Hindlimb muscle (tissue), 1 donor: ENCODE measurements at regions not wholly inside any gene's neighbourhood (a gene's known extent, or its start where the extent isn't known, plus 50 kb on each side); places are given as distances from the start of the nearest gene placed in this dataset.
"Not testable (repeated sequence)": the region's sequence is repeated elsewhere in the genome, so short reads cannot be mapped to it uniquely, and the experiment has no call there.

Experiments
- DNase-seq: peaks from one replicate; pipeline ENCODE4 v3.0.0-alpha.2; 2013

DNA sequence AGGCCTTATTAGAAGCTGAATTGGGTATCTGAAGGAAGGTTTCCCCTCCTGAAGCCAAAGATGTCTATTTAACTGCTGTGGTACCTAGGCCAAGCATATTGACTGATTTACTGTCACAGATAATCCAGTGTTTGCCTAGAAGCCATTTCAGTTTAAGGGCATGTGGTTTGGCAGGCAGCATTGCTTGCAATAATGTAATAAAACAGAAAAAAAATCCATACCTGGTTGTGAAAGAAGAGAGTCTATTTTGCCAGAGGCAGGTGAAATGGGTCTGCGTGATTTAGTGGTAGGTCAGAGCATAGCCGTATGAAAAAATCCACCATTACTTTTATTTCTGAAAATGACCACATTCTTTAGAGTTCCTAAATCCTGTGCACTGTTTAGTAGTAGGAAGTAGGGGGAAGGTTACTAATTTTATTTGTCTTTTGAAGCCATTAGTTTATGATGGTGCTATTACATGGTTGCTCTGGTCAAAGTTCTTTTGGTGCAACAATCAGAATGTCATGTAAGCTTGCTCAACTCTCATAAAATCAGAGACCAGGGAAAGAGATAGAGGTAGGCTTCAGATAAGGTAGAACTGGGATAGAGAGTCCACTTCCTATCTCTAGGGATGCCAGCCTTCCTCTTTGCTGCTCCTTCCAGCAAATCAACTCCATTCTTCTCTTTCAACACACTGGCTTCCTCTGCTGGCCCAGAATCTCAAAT is 343.4 kb downstream of the GPD2 start:
- no peak for DNase-seq

DNA sequence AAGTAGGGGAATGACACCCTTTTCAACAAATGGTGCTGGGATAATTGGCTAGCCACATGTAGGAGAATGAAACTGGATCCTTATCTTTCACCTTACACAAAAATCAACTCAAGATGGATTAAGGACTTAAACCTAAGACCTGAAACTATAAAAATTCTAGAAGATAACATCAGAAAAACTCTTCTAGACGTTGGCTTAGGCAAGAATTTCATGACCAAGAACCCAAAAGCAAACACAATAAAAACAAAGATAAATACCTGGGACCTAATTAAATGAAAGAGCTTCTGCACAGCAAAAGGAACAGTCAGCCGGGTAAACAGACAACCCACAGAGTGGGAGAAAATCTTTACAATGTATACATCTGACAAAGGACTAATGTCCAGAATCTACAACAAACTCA is 345.5 kb downstream of the GPD2 start:
- DNase-seq = not testable (repeated sequence)

DNA sequence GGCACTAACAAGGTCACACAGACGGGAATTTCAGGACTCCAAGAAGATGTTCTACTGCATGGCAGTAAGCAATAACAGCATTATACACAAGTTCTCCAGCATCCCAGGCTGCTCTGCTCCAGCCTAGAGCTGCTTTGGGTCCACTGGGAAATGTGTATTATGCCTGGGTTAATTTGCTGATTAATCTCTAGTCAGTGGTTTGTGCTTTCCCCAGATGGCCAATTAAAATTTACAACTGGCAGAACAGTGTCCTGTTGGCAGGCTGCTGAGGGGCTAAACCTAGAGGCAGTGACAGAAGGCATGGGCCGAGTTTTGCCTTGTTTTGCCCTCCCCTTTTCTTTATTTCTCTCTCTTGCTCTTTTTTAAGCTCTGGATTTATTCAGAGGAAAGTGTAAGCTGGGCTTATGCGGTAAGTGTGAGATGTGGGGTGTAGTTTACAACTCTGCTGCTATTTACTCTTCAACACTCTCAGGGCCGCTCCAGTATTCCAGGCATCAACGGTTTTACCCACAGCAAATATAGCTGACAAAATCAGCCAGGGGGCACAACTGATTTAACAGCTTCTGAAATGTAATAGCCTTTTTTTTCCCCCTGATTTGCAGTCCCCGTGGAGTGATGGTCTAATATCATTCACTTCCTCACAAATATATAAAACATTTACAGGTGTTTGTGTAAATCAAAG is 348.0 kb downstream of the GPD2 start:
- no peak for DNase-seq

DNA sequence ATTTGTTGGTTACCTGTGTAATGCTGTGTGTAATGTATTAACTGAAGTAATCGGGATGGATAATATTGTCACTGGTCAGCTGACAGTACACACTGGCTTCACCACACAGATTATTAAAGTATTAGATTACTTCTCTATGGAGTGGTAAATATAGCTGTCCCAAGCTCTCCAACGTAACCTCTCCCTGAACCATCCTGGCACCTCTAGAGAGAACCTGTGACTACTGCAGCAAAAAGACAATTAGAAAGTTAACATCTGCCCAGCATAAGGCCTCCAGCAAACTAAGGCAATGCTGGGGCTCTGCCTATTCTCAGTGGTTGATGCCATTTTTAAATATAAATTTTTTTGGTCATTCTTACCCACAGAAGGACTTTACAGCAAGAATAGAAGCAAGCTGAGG is 351.3 kb downstream of the GPD2 start:
- no peak for DNase-seq

DNA sequence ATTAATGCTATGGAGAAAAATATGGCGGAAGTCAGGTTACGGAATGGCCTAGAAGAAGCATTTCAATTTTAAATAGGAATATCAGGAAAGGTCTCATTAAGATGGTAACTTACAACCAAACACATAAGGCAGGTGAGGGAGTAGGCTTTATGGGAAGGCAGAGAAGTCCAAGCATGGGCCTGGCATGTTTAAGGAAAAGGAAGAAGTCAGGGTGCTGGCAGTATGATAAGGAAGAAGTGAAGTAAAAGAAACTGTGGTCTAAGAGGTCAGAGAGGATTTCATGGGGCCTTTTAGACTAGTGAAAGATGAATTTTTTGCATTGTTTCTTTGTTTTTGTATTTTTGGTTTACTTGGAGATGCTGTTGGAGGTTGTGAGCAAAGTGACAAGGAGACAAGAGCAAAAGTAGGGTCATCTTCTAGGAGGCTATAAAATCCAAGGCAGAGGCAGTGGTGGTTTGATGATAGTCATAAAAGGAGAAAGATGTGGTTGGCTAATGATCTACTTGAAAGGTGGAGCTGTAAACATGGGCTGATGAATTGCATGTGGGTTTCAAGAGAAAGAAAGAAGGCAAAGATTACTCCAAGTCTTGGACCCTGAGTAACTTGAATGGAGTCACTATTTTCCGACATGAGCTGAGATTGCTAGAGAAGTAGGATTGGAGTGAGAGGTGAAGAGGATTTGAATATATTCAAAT is 354.3 kb downstream of the GPD2 start:
- no peak for DNase-seq

DNA sequence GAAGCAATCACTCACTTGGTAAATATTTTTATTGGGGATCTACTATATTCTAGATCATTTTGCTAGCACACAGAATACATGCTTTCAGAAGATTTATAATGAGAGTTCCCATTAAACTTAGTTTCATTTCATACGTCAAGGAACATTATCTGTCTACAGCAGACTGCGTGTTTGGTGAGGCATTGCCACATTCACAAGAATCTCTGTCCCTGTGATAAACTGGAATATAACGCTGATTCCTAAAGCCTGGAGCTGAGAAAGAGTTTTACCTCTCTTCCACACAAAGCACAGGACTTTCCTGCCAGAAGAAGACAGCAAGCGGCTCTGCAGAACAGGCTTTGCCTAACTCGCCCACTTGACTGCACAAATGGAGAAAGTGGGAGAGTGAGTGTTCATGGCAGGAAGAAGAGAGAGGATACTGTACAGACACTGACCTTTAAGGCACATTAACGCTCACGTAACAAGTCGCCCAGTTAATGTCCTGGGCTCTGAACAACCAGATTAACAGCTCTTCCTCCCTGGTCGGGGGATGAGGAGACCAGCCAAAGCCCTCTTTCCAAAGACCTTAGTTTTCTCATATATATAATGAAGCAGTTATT is 356.2 kb downstream of the GPD2 start:
- no peak for DNase-seq

DNA sequence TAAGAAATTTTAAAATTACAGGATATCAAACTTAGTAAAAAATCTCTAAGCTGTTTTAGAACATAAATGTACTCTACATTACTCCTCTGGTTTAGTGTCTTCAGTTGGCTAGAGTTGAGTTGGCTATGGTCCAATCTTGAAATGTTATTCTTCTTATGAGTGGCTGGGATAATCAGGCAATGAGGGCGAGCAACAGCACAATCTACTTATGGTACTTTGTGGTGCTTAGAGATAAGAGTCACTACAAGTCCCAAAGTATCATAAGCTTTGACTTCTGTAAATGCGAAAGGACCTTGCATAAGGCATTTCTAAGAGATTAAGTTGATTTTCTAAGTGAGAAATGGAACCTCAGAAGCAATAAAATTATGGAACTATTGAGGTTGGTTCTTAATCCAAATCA is 361.7 kb downstream of the GPD2 start:
- no peak for DNase-seq

DNA sequence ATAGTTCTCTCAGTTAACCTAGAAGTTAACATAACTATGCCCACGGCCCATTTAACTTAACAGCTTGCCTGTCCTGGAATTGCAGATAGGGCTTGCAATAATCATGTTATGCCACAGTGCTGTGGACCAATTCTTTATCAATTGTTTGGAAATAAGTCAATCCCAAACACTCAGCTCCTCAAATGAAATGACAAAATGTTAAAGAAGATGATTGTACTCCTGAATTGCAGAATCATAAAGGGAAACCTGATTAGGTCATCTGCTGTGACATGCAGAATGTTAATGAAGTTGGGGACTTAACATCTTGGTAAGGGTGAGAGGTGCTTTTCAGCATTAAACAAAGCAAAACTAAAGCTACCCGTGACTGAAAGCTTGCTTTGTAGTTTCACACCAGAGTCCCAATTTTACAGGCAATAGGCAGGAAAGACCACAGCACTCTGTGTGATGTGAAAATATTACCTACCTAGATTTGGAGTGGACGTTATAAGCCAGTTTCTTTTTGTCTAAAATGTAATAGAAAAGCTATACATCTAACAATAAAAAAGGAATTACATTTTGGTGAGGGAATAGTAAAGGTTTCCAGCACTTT is 364.0 kb downstream of the GPD2 start:
- no peak for DNase-seq

DNA sequence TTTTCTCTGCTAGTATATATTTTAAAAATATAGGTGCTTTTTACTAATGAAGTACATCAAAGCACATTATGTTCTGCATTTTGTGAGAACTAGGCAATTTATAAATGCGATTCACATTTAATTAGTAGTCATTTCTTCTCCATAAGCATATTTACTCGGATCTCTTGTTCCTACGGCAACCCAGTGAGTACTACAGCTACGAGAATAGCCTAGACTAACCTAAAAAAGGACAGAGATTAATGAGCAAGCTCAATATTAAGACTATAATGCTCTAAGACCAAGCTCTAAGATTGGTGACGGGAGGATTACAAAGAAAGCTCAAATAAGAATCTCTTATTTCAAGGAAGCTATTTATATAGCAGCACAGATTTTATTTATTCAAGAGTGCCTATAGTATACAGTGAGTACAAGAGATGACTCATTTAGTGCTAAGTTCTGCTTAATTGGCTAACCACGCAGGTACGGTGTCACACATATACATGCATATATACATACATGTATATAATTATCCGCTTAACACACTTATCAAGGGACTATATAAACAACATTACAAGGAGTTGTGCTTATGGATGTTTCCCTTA is 364.7 kb downstream of the GPD2 start:
- no peak for DNase-seq

DNA sequence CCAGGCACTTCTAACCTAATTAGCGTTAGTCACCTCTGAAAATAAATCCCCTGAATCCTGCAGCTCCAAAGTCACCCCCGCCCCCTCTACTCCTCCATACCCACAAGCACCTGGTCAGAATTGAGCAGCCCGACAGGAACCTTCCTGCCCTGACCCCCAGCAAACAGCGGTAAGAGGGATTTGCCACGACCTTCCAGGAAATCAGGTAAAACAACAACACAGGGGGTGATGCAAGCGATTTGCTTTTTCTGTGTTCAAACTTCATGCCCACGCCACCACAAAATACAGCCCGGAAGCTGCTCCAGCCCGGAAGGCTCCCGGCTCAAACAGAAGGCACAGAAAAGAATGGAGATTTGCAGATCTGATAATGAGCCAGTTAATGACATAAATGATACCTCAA is 367.1 kb downstream of the GPD2 start:
- DNase-seq = no peak

DNA sequence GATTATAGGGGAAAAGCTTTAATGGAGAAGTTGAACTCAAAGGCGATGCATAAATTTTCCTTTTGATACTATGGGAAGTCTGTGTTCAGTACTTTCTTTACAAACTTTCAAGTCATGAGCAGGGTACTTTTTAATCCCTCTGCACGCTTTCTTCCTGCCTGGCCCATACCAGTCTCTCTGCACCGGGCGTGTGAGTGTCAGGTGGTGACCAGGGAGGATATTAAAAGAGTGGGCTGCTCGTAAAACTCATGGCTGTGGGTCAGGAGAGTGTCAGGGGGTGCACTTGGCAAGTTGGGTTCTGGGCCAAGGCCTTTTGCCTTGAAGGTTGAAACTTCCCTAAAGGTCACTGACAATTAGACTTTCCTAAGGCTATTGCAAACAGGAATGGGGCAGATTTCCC is 367.8 kb downstream of the GPD2 start:
- DNase-seq = no peak

DNA sequence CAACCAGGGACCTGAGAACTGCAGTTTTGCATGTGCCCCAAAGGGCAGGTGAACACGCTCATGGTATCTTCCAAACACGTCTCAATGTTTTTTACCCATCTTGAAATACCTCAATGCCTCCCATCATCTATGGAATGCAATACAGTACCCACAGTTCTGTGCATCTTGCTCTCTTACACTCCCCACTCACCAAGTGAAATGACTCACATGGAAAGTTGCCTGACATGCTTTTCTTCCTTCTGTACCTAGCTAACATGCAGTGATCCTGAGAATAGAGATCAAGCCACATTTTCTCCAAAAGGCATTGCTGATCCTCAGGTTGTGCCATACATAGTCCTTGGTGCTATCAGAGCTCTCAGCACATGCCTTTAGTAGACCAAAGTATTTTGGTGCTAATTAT is 373.9 kb downstream of the GPD2 start:
- no peak for DNase-seq

DNA sequence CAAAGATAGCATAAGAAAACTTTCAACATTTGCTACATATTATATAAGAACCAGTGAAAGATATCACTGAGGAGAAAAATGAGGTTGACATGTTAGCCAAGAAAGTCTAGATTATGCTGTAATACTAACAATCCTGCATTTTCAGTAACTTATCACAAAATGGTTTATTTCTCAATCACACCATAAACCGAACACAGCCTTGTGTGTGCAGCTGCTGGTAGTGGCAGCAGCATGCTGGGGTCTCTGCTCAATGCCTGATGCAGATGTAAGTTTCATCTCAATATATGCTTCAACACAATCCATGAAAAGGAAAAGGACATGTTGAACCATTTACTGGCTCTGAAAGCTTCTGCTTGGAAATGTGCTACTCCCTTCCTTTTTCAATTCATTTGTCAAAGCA is 376.3 kb downstream of the GPD2 start:
- DNase-seq = no peak

DNA sequence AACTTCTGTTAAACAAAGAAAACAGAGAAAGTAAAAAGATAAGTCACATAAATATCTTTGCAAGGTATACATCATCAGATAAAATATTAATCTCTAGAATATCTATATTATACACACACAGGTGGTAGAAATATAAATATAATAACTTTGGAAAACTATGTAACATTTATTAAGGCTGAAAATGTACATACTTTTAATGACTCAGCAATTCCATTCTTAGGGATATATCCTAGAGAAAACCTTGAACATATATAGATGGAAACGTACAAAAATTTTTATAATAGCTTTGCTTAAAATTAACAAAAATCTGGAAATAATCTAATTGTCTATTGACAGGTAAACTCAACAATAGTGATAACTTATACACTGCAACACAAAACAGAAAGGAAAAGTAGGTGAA is 381.3 kb downstream of the GPD2 start:
- DNase-seq = no peak

DNA sequence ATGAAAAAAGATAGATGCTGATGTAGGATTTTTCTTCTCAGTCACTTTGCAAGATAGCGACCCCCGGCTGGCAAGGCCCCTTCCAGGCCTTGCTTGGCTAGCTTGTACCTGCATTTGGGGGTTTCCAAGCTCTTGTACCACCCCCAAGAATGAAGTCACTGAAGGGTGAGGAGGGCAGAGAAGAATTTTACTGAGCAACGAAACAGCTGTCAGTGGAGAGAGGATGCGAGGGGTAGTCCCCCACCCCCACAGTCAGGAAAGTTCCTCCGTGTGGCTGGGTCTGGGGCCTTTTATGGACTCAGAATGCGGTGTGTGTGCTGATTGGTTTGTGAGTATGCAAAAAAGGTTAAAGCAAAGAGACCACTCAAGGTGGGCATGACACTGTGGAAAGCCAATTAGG is 382.0 kb downstream of the GPD2 start:
- no peak for DNase-seq

DNA sequence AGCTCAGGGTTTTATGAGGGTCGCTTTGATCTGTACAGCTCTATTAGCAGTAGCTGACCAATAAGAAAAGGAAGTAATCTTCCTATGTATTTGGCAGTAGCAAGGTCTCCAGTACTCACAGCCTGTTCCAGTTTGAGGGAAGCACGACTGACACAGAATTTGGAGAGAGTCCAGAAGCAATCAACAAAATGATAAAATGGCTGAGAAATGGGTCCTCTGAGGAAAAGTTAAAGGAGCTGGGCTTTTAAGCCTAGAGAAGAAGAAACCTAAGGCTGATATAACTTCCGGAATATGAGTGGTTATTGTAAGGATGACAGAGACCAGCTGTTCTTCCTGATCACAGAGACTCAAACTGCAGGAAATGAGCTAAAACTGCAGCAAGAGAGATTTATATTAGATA is 382.8 kb downstream of the GPD2 start:
- DNase-seq = peak; percentile 23

DNA sequence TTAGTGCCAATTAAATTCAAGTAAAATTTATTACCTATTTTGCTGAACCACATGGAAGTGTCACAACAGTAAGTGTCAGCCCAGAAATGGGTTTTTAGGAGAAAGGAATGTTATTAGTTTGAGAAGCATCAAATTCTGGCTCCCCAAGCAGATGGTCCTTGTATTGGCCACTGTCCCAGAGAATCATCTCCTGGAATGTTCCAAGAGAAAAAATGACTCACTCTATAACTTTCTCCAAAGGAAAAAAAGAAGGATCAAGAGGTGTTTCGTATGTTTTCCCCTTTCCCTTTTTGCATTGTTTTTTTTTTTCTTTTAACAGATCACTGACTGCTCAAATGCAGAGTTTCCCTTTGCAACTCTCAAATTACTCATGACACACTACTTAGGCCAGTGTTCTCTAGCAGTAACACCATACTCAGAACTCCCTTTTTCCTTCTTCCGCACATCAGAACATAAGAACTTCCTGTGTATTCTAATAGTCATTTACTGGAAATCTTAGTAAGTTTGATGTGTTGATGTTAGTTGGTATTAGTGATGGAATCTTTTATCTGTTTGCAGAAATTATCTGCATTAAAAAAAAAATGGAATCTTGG is 390.3 kb downstream of the GPD2 start:
- peak; percentile 84 for DNase-seq

DNA sequence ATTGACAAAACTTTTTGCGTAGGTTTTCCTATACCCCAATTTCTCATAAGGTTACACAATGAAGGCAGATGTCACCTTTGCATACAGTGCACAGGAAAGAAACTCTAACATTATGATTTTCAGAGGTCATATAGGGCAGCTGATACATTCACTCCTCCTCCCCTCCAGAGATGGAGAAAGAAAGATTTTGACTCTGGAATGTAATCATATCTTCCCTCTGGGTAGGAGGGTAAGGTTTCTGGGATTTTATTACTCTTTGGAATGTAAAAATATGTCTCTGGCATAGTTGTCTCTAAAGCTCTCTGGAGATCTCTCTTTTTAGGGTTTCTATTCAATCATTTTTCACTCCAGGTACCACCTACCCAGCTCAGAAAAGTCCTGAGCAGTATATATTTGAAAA is 398.3 kb downstream of the GPD2 start:
- DNase-seq = no peak

DNA sequence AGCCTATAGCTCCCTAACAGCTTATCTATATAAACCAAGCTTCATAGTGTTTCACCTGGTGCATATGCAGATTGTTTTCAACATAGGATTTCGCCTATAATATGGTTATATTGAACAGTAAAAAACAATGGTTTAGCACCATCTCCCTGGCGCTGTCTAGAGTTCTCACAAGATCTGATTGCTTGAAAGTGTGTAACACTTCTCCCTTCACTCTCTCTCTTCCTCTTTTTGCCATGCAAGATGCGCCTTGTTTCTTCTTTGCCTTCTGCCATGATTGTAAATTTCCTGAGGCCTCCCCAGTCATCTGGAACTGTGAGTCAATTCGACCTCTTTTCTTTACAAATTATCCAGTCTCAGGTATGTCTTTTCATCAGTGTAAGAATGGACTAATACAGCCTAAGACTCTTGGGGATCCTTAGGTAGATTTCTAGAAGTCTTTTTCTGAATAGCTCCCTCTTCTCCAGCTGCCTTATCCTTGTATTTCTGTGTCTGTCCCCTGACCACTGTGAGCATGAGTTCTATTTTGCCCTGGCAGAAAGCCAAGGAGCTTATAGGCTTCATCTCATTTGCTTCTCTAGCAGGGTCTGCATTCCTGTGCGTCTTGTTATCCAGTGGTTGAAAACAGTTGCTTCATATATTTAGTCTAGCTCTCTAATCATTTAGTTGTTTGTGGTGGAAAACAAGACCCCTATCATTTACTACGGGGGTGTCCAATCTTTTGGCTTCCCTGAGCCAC is 401.6 kb downstream of the GPD2 start:
- no peak for DNase-seq

DNA sequence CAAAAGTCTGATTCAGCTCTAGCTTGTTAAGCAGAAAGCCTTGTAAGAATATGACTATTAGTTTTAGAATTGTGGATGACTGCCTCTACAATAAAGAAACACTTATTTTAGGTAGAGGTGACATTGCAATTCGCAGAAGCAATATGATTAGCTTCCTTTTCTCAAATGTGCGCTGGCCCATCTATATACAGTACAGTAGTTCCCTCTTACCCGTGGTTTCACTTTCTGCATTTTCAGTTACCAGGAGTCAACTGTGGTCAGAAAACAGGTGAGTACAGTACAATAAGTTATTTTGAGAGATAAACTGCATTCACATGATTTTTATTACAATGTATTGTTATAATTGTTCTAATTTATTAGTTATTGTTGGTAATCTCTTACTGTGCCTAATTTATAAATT is 405.1 kb downstream of the GPD2 start:
- DNase-seq = no peak

DNA sequence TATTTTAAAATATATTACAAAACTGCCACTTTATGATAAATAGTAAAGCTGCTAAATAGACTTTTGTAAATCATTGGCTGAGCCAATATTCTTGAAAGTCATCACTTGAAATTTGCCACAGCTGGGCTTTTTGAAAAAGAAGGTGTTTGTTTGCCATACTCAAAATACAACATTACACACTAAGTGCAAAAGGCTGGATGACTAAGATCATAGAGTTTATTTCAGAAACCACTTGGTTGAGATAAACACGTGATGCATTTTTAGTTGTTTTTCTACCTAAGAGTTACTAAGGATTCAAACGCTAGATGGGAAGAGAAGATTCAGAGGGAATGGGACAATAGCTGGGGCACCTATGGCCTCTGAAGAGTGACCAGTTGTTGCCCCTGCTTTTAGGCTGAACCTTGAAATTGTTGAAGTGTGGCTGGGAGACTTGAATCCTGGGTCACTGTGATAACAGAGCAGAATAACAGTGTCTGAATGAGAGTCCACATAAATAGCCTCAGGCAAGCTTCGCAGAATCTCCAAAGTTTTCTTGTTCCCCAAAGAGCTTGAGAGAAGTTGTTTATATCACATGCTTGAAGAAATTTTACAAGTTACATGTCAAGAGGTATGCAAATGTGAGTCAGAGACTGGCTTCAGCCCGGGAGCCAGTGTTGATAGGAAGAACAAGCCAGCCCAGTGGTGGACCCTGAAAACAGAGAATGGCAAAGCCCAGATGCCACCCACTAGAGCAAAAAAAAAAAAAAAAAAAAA is 409.8 kb downstream of the GPD2 start:
- no peak for DNase-seq
